ENCODE measurements at regions not wholly inside any gene's neighbourhood (a gene's known extent, or its start where the extent isn't known, plus 50 kb on each side); places are given as distances from the start of the nearest gene placed in this dataset.
"Not testable (repeated sequence)": the region's sequence is repeated elsewhere in the genome, so short reads cannot be mapped to it uniquely, and the experiment has no call there.

GRCh38 chr13:54248306-54248705 is 1219.7 kb downstream of the OLFM4 start:
- no peak for DNase-seq (ENCODE audit: extremely low read depth, low read depth, low spot score)

- no peak for DNase-seq (ENCODE audit: extremely low read depth, low read depth, low spot score)
These were observed 1233.2 kb downstream of the OLFM4 start for GRCh38 chr13:54261856-54262255.

DNA sequence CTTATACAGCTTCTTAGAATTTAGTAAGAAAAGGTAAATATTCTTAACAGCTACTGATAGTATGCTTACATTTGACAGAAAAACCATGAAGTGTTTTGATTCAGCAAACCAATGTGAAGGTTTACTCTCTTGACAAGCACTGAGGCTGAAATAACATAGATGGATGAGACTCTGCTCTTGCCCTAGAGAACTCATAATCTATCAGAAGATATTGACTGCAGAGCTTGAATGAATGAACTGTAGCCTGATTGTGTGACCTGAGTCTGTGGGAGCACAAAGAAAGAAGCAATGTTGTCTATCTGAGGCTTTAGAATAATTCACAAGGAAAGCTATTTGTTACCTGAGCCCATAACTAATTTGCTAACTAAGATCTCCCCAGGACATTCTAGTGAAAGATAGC is 1235.3 kb downstream of the OLFM4 start:
- DNase-seq (ENCODE audit: extremely low read depth, low read depth, low spot score), result no peak

GRCh38 chr13:54267253-54267668 is 1238.6 kb downstream of the OLFM4 start:
- not testable (repeated sequence) for DNase-seq (ENCODE audit: extremely low read depth, low read depth, low spot score)

DNA sequence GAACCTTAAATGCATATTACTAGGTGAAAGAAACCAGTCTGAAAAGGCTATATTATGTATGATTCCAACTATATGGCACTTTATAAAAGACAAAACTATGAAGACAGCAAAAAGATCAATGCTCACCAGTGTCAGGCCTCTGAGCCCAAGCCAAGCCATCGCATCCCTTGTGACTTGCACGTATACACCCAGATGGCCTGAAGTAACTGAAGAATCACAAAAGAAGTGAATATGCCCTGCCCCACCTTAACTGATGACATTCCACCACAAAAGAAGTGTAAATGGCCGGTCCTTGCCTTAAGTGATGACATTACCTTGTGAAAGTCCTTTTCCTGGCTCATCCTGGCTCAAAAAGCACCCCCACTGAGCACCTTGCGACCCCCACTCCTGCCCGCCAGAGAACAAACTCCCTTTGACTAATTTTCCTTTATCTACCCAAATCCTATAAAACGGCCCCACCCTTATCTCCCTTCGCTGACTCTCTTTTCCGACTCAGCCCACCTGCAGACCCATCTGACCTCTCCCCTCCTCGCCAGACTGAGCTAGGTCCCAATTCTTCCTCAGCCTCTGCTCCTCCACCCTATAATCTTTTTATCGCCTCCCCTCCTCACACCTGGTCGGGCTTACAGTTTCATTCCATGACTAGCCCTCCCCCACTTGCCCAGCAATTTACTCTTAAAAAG is 1239.5 kb downstream of the OLFM4 start:
- DNase-seq (ENCODE audit: extremely low read depth, low read depth, low spot score), result not testable (repeated sequence)

- no peak for DNase-seq (ENCODE audit: extremely low read depth, low read depth, low spot score)
These were observed 1258.6 kb downstream of the OLFM4 start for GRCh38 chr13:54287062-54287764.

- no peak for DNase-seq (ENCODE audit: extremely low read depth, low read depth, low spot score)
These were observed 1272.5 kb downstream of the OLFM4 start for GRCh38 chr13:54301085-54301484.

DNA sequence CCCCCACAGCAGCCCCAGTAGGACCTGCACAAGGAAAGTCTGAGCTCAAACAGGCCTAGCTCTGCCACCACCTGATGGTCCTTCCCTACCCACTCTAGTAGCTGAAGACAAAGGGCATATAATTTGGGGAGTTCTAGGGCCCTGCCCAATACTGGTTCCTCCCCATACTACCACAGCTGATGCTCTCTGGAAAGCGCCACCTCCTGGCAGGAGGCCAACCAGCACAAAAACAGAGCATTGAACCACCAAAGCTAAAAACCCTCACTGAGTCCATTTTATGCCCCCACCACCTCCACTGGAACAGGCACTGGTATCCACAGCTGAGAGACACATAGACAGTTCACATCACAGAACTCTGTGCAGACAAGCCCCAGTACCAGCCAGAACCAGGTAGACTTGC is 1276.8 kb downstream of the OLFM4 start:
- no peak for DNase-seq (ENCODE audit: extremely low read depth, low read depth, low spot score)

- DNase-seq (ENCODE audit: extremely low read depth, low read depth, low spot score), result no peak
These were observed 1284.3 kb downstream of the OLFM4 start for GRCh38 chr13:54312885-54313284.

DNA sequence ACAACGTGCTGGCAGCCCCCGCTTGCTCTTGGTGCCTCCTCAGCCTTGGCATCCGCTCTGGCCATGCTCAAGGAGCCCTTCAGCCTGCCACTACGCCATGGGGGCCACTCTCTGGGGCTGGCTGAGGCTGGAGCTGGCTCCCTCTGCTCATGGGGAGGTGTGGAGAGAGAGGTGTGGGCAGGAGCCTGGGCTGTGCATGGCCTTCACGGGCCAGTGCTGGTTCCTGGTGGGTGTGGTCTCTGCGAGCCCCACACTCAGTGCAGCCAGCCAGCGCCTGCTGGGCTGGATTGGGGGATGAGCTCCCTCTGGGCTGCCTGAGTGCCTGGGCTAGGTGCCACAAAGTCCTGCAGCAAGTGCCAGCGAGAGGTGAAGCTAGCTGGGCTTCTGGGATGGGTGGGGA is 1289.1 kb downstream of the OLFM4 start:
- DNase-seq (ENCODE audit: extremely low read depth, low read depth, low spot score), result no peak

- DNase-seq (ENCODE audit: extremely low read depth, low read depth, low spot score), result no peak
These were observed 1308.9 kb downstream of the OLFM4 start for GRCh38 chr13:54337540-54337939.

DNA sequence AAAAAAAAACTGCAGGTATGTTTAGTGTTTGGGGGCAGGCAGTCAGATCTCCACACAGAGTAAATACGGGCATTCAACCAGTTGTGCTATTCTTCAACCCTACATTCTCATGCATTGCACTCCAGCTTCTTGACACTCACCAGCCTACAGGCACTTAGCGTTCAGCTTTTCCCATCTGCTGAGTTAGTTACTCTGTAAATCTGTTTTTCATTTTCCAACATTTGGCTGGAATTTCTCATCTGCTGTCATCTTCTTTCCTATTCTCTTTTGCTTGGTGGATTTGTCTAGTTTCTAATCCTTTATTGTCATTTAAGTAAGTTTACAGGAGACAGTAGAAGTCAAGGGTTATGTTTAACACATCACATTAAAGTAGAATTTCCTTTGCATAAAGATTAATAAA is 1318.9 kb downstream of the OLFM4 start:
- no peak for DNase-seq (ENCODE audit: extremely low read depth, low read depth, low spot score)

GRCh38 chr13:54356209-54356608 is 1327.6 kb downstream of the OLFM4 start:
- DNase-seq (ENCODE audit: extremely low read depth, low read depth, low spot score), result no peak

DNA sequence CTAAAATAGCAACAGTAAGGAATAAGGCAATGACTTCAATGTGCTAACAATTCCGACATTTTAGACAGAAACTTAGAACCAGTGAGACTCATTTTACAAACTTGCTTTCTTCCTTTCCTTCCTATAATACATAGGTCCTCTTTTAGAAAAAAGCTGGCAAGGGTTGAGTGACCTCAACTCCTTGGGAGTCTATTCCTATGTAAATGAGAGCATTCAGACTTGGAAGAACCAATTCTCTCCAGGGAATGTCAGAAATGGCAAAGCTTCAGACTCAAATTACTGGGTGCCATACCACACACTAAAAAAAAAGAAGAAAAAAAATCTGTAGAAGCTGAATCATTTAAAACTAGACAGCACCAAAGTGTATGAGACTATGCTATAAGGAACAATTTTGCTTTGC is 1328.2 kb downstream of the OLFM4 start:
- DNase-seq (ENCODE audit: extremely low read depth, low read depth, low spot score), result no peak

DNA sequence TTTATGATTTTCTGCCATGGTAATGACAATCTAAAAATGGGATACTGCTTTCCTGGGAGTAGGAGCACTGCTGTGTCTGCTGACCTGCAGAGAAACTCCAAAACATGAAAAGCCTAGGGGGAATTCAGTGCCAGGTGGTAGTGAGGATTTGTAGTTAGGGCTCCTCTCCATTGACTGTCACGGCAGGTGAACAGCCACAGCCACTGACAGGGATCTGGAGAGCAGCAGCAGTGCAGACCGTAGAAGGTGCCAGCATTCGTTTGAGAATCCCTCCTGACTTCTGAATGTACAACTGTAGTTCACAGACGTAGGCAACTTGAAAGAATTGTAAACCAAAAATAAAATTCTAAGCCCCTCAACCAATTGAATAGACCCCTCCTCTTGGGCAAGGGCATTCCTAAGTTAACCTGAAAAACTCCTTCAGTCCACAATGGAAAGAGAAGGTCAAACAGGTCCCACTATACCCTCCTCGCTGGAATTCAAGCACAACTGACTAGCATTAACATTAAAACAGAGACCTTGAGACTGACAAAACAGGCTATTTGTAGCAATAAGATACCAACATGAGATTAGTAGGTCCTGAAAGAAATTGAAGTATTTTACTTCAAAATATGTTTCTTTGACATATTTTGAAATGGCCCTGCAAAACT is 1328.8 kb downstream of the OLFM4 start:
- DNase-seq (ENCODE audit: extremely low read depth, low read depth, low spot score), result no peak

DNA sequence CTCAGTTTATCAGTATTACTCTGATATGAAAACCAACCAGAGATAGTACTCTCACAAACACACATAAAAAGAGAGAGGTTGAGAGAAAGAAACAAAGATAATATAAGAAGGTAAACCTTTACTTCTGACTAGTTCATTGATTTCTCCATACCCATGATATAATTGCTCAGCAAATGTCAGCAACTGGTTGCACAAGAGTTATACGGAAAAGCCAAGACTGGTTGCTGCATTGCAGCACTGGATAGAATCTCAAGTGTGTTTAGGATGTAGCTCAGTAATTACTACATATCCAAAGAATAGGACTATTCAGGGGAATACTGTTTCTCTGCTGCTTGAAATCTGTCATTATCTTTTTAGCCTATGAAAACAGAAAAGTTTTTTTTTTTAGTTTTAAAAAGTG is 1332.8 kb downstream of the OLFM4 start:
- no peak for DNase-seq (ENCODE audit: extremely low read depth, low read depth, low spot score)

GRCh38 chr13:54366728-54367127 is 1338.1 kb downstream of the OLFM4 start:
- DNase-seq (ENCODE audit: extremely low read depth, low read depth, low spot score), result no peak

- DNase-seq (ENCODE audit: extremely low read depth, low read depth, low spot score), result no peak
These were observed 1339.1 kb downstream of the OLFM4 start for GRCh38 chr13:54367639-54368271.

- DNase-seq (ENCODE audit: extremely low read depth, low read depth, low spot score), result no peak
These were observed 1339.8 kb downstream of the OLFM4 start for GRCh38 chr13:54368387-54368786.

- no peak for DNase-seq (ENCODE audit: extremely low read depth, low read depth, low spot score)
These were observed 1344.6 kb downstream of the OLFM4 start for GRCh38 chr13:54373211-54373610.

DNA sequence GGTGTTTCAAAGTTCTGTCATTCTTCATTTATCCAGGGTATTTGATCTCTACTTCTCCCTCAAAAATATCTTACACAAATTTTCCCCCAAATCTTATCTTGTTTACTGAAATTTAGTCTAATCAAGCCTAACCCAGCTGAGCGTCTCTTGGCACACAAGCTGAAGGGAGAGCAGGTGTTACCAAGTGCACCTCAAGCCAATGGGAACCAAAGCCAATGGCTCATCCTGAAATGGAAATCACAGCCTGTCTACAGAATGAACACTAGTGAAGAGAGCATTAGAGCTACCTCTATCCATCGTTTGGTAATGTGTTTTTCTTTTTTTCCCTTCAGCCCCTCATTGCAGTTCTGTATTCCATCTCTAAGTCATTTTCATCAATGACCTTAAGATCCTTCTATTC is 1350.8 kb downstream of the OLFM4 start:
- DNase-seq (ENCODE audit: extremely low read depth, low read depth, low spot score), result no peak

GRCh38 chr13:54383604-54384003 is 1355.0 kb downstream of the OLFM4 start:
- no peak for DNase-seq (ENCODE audit: extremely low read depth, low read depth, low spot score)
